Skin epidermis (tissue), 12 donors: ENCODE measurements at regions not wholly inside any gene's neighbourhood (a gene's known extent, or its start where the extent isn't known, plus 50 kb on each side); places are given as distances from the start of the nearest gene placed in this dataset.

ENCODE experiments used
- H3K27ac ChIP-seq, 21 experiments: fragments of 200-600 bp; sonication (generic) in 11 of 21; one replicate each; pipeline ENCODE4 v1.5.0; 2020; ENCODE audit warnings: mild to moderate bottlenecking in 3 of 21, inconsistent platforms in 2 of 21, moderate library complexity in 2 of 21
- H3K4me3 ChIP-seq, 7 experiments: fragments of 200-600 bp; sonication (generic) in 2 of 7; one replicate each; pipeline ENCODE4 v1.5.0; 2020; ENCODE audit warnings: inconsistent platforms in 2 of 7, mild to moderate bottlenecking in 2 of 7, moderate library complexity in 1 of 7

DNA sequence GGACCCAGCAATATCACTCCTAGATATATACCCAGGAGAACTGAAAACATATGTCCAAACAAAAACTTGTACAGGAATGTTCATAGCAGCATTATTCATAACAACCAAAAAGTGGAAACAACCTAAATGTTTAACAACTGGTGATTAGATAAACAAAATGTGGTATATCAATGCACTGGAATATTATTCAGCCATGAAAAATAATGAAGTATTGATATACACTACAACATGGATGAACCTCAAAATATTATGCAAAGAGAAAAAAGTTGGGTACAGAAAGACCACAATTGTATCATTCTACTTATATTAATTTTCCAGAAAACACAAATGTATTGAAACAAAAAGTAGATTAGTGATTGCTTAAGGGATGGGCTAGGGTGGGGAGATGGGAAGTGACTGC lies 498.6 kb downstream of the GRIN2A start:
- Histone ChIP-seq H3K27ac (no peak overlapping the region), H3K4me3 (no peak overlapping the region)

- Histone ChIP-seq H3K27ac (no peak overlapping the region), H3K4me3 (no peak overlapping the region)
Observed at GRCh38 chr16:9687737-9688319, 494.4 kb downstream of the GRIN2A start.

DNA sequence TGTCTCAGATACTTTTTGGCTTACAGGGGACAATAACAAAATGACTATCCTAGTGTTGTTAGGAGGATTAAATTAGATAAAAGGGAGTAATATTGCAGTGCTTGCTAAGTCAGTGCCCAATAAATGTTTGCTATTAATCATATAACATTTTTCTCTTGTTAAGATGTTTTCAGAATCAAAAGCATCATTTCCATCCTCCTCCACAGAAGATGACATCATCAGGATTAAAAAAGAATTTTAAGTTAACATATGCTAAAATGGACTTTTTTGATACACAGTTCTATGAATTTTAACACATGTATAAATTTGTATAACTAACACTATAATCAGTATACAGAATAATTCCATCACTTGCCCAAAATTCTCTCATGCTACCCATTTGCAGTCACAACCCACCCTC lies 492.6 kb downstream of the GRIN2A start:
- no peak overlapping the region for H3K4me3 ChIP-seq
- no peak overlapping the region for H3K27ac ChIP-seq

- Histone ChIP-seq H3K27ac (no peak overlapping the region), H3K4me3 (no peak overlapping the region)
Observed at GRCh38 chr16:9695152-9695551, 487.1 kb downstream of the GRIN2A start.
